ENCODE measurements at regions not wholly inside any gene's neighbourhood (a gene's known extent, or its start where the extent isn't known, plus 50 kb on each side); places are given as distances from the start of the nearest gene placed in this dataset.

GRCh38 chr11:34731603-34732002 is 110.7 kb downstream of the EHF start:
- no peak for TF ChIP-seq TAF1 (IDR thresholded peaks at IDR 0.05; ENCODE audit: borderline replicate concordance, insufficient read depth, low read length)
- TF ChIP-seq FOXP2 (optimal IDR thresholded peaks at IDR 0.05; ENCODE audit: borderline replicate concordance, extremely low read depth, extremely low read length, insufficient read depth), result no peak
- no peak for TF ChIP-seq REST (IDR thresholded peaks at IDR 0.05; ENCODE audit: insufficient read depth in 1 of 2, low read depth in 2 of 2, low read length in 2 of 2)
- TF ChIP-seq SIN3A (IDR thresholded peaks at IDR 0.05; ENCODE audit: borderline replicate concordance, insufficient read depth, low read length), result no peak
- no peak for TF ChIP-seq POLR2AphosphoS5 (IDR thresholded peaks at IDR 0.05; ENCODE audit: low read depth, low read length)

- no peak for TF ChIP-seq TAF1 (IDR thresholded peaks at IDR 0.05; ENCODE audit: borderline replicate concordance, insufficient read depth, low read length)
- TF ChIP-seq POLR2AphosphoS5 (IDR thresholded peaks at IDR 0.05; ENCODE audit: low read depth, low read length), result no peak
- TF ChIP-seq SIN3A (IDR thresholded peaks at IDR 0.05; ENCODE audit: borderline replicate concordance, insufficient read depth, low read length), result no peak
- TF ChIP-seq FOXP2 (optimal IDR thresholded peaks at IDR 0.05; ENCODE audit: borderline replicate concordance, extremely low read depth, extremely low read length, insufficient read depth), result no peak
- no peak for TF ChIP-seq REST (IDR thresholded peaks at IDR 0.05; ENCODE audit: insufficient read depth in 1 of 2, low read depth in 2 of 2, low read length in 2 of 2)
Measured at GRCh38 chr11:34730544-34731295, 109.8 kb downstream of the EHF start.

GRCh38 chr11:34728609-34729008 is 107.7 kb downstream of the EHF start:
- TF ChIP-seq REST (IDR thresholded peaks at IDR 0.05; ENCODE audit: insufficient read depth in 1 of 2, low read depth in 2 of 2, low read length in 2 of 2), result no peak
- no peak for TF ChIP-seq POLR2AphosphoS5 (IDR thresholded peaks at IDR 0.05; ENCODE audit: low read depth, low read length)
- no peak for TF ChIP-seq SIN3A (IDR thresholded peaks at IDR 0.05; ENCODE audit: borderline replicate concordance, insufficient read depth, low read length)
- no peak for TF ChIP-seq FOXP2 (optimal IDR thresholded peaks at IDR 0.05; ENCODE audit: borderline replicate concordance, extremely low read depth, extremely low read length, insufficient read depth)
- TF ChIP-seq TAF1 (IDR thresholded peaks at IDR 0.05; ENCODE audit: borderline replicate concordance, insufficient read depth, low read length), result no peak

GRCh38 chr11:34727228-34727737 is 106.4 kb downstream of the EHF start:
- TF ChIP-seq SIN3A (IDR thresholded peaks at IDR 0.05; ENCODE audit: borderline replicate concordance, insufficient read depth, low read length) (no peak), FOXP2 (optimal IDR thresholded peaks at IDR 0.05; ENCODE audit: borderline replicate concordance, extremely low read depth, extremely low read length, insufficient read depth) (no peak), REST (IDR thresholded peaks at IDR 0.05; ENCODE audit: insufficient read depth in 1 of 2, low read depth in 2 of 2, low read length in 2 of 2) (no peak), POLR2AphosphoS5 (IDR thresholded peaks at IDR 0.05; ENCODE audit: low read depth, low read length) (no peak), TAF1 (IDR thresholded peaks at IDR 0.05; ENCODE audit: borderline replicate concordance, insufficient read depth, low read length) (no peak)
